SH-SY5Y (cell line): ENCODE measurements at regions not wholly inside any gene's neighbourhood (a gene's known extent, or its start where the extent isn't known, plus 50 kb on each side); places are given as distances from the start of the nearest gene placed in this dataset.

Experiments used
- GATA2 ChIP-seq: IDR thresholded peaks from 2 replicates; pipeline ENCODE4 v1.6.1; 2011; ENCODE audit warnings: mild to moderate bottlenecking, low read depth, low read length
- GATA3 ChIP-seq: IDR thresholded peaks from 2 replicates; pipeline ENCODE4 v1.6.1; 2011; ENCODE audit warnings: low read depth, mild to moderate bottlenecking, low read length, moderate library complexity

DNA sequence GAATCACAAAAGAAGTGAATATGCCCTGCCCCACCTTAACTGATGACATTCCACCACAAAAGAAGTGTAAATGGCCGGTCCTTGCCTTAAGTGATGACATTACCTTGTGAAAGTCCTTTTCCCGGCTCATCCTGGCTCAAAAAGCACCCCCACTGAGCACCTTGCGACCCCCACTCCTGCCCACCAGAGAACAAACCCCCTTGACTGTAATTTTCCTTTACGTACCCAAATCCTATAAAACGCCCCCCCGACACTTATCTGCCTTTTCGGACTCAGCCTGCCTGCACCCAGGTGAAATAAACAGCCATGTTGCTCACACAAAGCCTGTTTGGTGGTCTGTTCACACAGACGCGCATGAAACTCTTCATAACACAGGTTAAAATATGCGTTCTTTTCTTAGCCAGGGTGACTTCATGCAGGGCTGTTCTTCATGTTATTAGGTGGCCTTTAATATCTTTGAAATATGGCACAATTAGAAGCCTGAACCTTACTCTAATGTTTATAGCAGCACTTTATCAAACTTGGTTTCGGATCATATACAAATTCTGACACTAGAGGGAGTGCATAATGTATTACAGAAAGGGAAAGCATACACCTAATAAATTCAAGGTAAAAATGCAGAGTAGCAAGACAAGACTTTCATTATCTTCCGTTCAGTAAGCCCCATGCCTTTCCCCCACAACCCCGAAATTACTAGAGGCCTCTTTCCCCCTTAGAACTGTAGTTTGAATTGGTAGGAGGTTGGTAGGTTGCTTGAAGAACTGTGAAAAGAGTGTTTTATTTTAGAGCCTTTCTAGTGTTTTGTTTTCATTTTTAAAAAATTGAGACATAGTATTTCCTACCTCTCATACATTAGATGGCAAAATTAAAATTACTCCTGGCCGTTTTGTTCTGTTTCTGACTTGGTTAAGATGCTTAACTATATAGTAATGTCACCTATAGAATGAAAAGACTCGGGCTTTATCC lies 117.9 kb downstream of the NPY start:
- TF ChIP-seq GATA2 (no peak), GATA3 (no peak)
